ENCODE measurements at regions not wholly inside any gene's neighbourhood (a gene's known extent, or its start where the extent isn't known, plus 50 kb on each side); places are given as distances from the start of the nearest gene placed in this dataset.

DNA sequence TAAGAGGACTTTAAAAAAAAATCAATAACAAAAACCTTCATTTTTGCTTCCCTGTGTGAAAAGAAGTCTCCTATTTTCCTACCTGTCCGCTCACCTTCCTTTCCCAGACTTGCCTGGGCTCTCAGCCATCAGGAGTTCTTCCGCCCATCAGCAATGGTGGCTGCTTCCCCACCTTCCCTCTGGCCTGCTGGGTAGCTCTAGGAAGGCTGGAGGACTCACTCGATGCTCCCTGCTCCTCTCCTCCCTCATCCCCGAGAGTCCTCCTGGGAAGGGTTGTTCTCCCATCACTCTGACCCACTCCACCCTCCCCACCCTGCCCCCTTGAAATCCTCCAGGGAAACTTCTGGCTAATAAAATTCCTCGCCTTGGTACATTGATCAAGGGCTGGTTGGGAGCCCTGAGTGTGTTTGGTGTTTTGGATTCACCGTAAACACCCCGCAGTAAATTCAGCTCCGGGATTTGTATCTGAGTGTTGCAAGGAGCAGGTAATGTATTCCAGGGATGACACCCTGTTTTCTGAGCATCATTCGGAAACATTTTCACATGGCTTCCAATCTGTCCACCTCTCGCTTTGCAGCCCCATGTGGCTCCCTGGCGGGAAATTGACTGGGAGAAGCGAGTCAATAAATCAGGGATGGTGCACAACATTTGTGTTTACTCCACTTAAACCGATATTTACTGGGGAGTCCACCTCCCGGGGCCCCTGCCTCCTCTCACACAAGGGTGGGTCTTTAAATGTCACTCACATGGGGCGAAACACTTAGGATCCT lies 126.4 kb upstream of the SDK1 start:
- intact Hi-C loops (cut with DNase I) = no loop called here
- H3K4me3 ChIP-seq = no peak overlapping the region
- H3K27ac ChIP-seq = no peak overlapping the region
- DNase-seq = no peak
- TF ChIP-seq CTCF (IDR thresholded peaks at IDR 0.05) = no peak
- no peak for ATAC-seq
- peaks cover 4% of the 10 kb centered on the region for H3K27me3 ChIP-seq
- no peaks in the 10 kb centered on the region for H3K36me3 ChIP-seq
- H3K9me3 ChIP-seq = no peaks in the 10 kb centered on the region
- no peaks in the 10 kb centered on the region for H3K4me1 ChIP-seq

GRCh38 chr7:3175285-3175902 lies 125.7 kb upstream of the SDK1 start:
- no peak for TF ChIP-seq CTCF (IDR thresholded peaks at IDR 0.05)
- DNase-seq = no peak

GRCh38 chr7:3176112-3177000 lies 124.7 kb upstream of the SDK1 start:
- Histone ChIP-seq H3K27ac (no peak overlapping the region), H3K4me1 (no peaks in the 10 kb centered on the region), H3K4me3 (no peak overlapping the region), H3K36me3 (no peaks in the 10 kb centered on the region), H3K27me3 (peaks cover 4% of the 10 kb centered on the region), H3K9me3 (no peaks in the 10 kb centered on the region)
- intact Hi-C loops (cut with DNase I) = no loop called here
- ATAC-seq (no peak), DNase-seq (peak; percentile 8)
- TF ChIP-seq CTCF (IDR thresholded peaks at IDR 0.05) = no peak

More at GRCh38 chr7:3175285-3175902, 125.7 kb upstream of the SDK1 start:
- peaks cover 4% of the 10 kb centered on the region for H3K27me3 ChIP-seq
- H3K36me3 ChIP-seq = no peaks in the 10 kb centered on the region
- ATAC-seq = no peak
- intact Hi-C loops (cut with DNase I) = no loop called here
- H3K27ac ChIP-seq = no peak overlapping the region
- no peak overlapping the region for H3K4me3 ChIP-seq
- no peaks in the 10 kb centered on the region for H3K9me3 ChIP-seq
- H3K4me1 ChIP-seq = no peaks in the 10 kb centered on the region

GRCh38 chr7:3177271-3177670 lies 123.8 kb upstream of the SDK1 start:
- DNase-seq (no peak), ATAC-seq (no peak)
- H3K36me3 ChIP-seq = no peaks in the 10 kb centered on the region
- H3K4me3 ChIP-seq = no peak overlapping the region
- H3K9me3 ChIP-seq = no peaks in the 10 kb centered on the region
- TF ChIP-seq CTCF (IDR thresholded peaks at IDR 0.05) = no peak
- peaks cover 4% of the 10 kb centered on the region for H3K27me3 ChIP-seq
- no peaks in the 10 kb centered on the region for H3K4me1 ChIP-seq
- intact Hi-C loops (cut with DNase I) = no loop called here
- H3K27ac ChIP-seq = no peak overlapping the region

DNA sequence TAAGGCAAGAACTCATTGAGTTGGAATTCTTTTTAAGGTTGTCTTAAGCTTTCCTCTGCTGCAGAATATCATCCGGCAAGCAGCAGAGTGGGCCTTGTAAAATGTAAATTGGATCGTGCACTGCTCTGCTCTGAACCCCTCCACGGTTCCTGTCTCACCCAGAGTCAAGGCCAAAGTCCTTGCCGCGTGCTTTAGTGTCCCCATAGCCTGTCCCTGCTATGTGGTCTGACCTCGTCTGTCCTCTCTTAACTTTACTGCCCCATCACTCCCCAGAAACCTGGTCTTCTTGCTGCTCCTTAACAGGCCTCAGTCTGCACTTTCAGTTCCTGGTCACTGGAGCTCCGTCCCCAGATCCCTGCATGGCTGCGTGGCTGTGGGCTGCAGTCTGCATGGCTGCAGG lies 121.6 kb upstream of the SDK1 start:
- TF ChIP-seq CTCF (IDR thresholded peaks at IDR 0.05) = no peak
- ATAC-seq (no peak), DNase-seq (no peak)
- Histone ChIP-seq H3K9me3 (no peaks in the 10 kb centered on the region), H3K27ac (no peak overlapping the region), H3K27me3 (peaks cover 4% of the 10 kb centered on the region), H3K36me3 (no peaks in the 10 kb centered on the region), H3K4me1 (no peaks in the 10 kb centered on the region), H3K4me3 (no peak overlapping the region)
- intact Hi-C loops (cut with DNase I) = no loop called here

All from upper lobe of right lung (tissue), 1 donor.